D721Med (cell line): ENCODE measurements at regions not wholly inside any gene's neighbourhood (a gene's known extent, or its start where the extent isn't known, plus 50 kb on each side); places are given as distances from the start of the nearest gene placed in this dataset.

Experiments
- DNase-seq: peaks from one replicate; pipeline ENCODE4 v3.0.0; 2011; ENCODE audit warnings: low spot score; ENCODE audit not compliant: insufficient read length
- FAIRE-seq: peaks from 2 replicates; lab custom pipeline; 2011; peaks lifted over from hg19 to GRCh38; lab: Jason Lieb, UNC
- CTCF ChIP-seq: IDR thresholded peaks from 2 replicates; pipeline ENCODE4 v1.5.1; 2012; ENCODE audit warnings: mild to moderate bottlenecking, control low read depth; ENCODE audit not compliant: insufficient read depth; ENCODE audit errors: missing control alignments

GRCh38 chr7:53191836-53192443, 156.5 kb downstream of the POM121L12 start:
- no peak for TF ChIP-seq CTCF
- DNase-seq (no peak), FAIRE-seq (no peak)

- FAIRE-seq: no peak
- no peak for DNase-seq
- TF ChIP-seq CTCF: no peak
These were observed 169.6 kb downstream of the POM121L12 start for GRCh38 chr7:53205006-53205405.

- DNase-seq: no peak
- no peak for FAIRE-seq
- TF ChIP-seq CTCF: no peak
These were observed 173.7 kb downstream of the POM121L12 start for GRCh38 chr7:53209129-53209528.

- no peak for TF ChIP-seq CTCF
- DNase-seq (no peak), FAIRE-seq (no peak)
These were observed 179.0 kb downstream of the POM121L12 start for GRCh38 chr7:53214463-53214862.

GRCh38 chr7:53218730-53219504, 183.5 kb downstream of the POM121L12 start:
- no peak for DNase-seq
- no peak for TF ChIP-seq CTCF

GRCh38 chr7:53229202-53229601, 193.8 kb downstream of the POM121L12 start:
- DNase-seq (no peak), FAIRE-seq (no peak)
- no peak for TF ChIP-seq CTCF

More at GRCh38 chr7:53218730-53219504, 183.5 kb downstream of the POM121L12 start:
- FAIRE-seq: no peak

- FAIRE-seq (no peak), DNase-seq (no peak)
- TF ChIP-seq CTCF: no peak
These were observed 202.0 kb downstream of the POM121L12 start for GRCh38 chr7:53237344-53237913.
